Pancreas (tissue), 10 donors: ENCODE measurements at regions not wholly inside any gene's neighbourhood (a gene's known extent, or its start where the extent isn't known, plus 50 kb on each side); places are given as distances from the start of the nearest gene placed in this dataset.

Experiments
- ATAC-seq, 4 donors: fragments of 200-7000 bp; cut with Tn5 transposase; one replicate each; pipeline versions ENCODE4 v1.8.0 to v1.9.1; 2020; ENCODE audit warnings: mild to moderate bottlenecking in 4 of 4, moderate library complexity in 4 of 4
- DNase-seq, 6 donors: peaks; one replicate each; pipeline ENCODE4 v3.0.0-alpha.2; 2020
- FAIRE-seq: peaks from 2 replicates; lab custom pipeline; 2012; peaks lifted over from hg19 to GRCh38; lab: Jason Lieb, UNC
- H3K27ac ChIP-seq, 4 donors: fragments of 200-600 bp; sonication (generic); 1 replicate in 3 of 4; 2 replicates in 1 of 4; pipeline versions ENCODE4 v1.5.0 to v1.8.0; 2020
- H3K27me3 ChIP-seq, 4 donors: fragments of 200-600 bp; one replicate each; pipeline ENCODE4 v1.8.0; 2021
- H3K36me3 ChIP-seq, 3 donors: fragments of 200-600 bp; sonication (generic) in 1 of 3; one replicate each; pipeline versions ENCODE4 v1.5.0 to v1.8.0; 2020 to 2021
- H3K4me1 ChIP-seq, 3 donors: fragments of 200-600 bp; one replicate each; pipeline ENCODE4 v1.8.0; 2021
- H3K4me3 ChIP-seq, 4 donors: fragments of 200-600 bp; sonication (generic) in 2 of 4; one replicate each; pipeline versions ENCODE4 v1.5.0 to v1.8.0; 2020 to 2021
- H3K9me3 ChIP-seq, 4 donors: fragments of 200-600 bp; one replicate each; pipeline ENCODE4 v1.8.0; 2021
- CTCF ChIP-seq, 4 donors: fragments of 200-600 bp; sonication (generic) in 3 of 4; IDR thresholded peaks; one replicate each; pipeline versions ENCODE4 v1.5.0 to v1.8.0; 2021; ENCODE audit warnings: antibody characterized with exemption in 4 of 4
- WGBS, 2 donors: extraction: QIAGEN DNeasy Blood & Tissue Kit; methylation state at CpG; one replicate each; pipeline ENCODE4 v1.1.7; 2013; 5-methylcytosine and 5-hydroxymethylcytosine counted together
- intact Hi-C, 3 donors: fragments of 100-400 bp; cut with DNase I; formaldehyde crosslinking; loops; one replicate each; pipeline versions ENCODE4 v1.11.1 to v1.14.2; 2022
- donor health status: healthy with polysubstance abuse.
- donor health status: DM: no; HTN: no; CAD: no; lungs with moderate emphysema.
- donor health status: DM: no; HTN: no; CAD: no.
- donor health status: control.
- donor health status: control.
- donor health status: Bipolar disorder and iron deficiency.
- donor health status: DM: yes; HTN: yes; CAD: no.
- donor health status: DM: no; HTN: no; CAD: no.
- donor health status: DM: no; HTN: no; CAD: no.
- donor health status: DM: yes; HTN: yes; CAD: no.

GRCh38 chr11:112539741-112540140, 279.1 kb upstream of the PLET1 start:
- Histone ChIP-seq H3K36me3 (no peaks in the 10 kb centered on the region), H3K27me3 (no peaks in the 10 kb centered on the region), H3K27ac (no peak overlapping the region), H3K4me1 (no peaks in the 10 kb centered on the region), H3K4me3 (no peak overlapping the region), H3K9me3 (no peaks in the 10 kb centered on the region)
- 61 to 68% methylated on average over 6 of the region's 6 CpGs for WGBS, 2 donors
- TF ChIP-seq CTCF (IDR thresholded peaks at IDR 0.05) = no peak
- intact Hi-C loops = no loop called here
- DNase-seq (no peak), FAIRE-seq (no peak), ATAC-seq (no peak)

DNA sequence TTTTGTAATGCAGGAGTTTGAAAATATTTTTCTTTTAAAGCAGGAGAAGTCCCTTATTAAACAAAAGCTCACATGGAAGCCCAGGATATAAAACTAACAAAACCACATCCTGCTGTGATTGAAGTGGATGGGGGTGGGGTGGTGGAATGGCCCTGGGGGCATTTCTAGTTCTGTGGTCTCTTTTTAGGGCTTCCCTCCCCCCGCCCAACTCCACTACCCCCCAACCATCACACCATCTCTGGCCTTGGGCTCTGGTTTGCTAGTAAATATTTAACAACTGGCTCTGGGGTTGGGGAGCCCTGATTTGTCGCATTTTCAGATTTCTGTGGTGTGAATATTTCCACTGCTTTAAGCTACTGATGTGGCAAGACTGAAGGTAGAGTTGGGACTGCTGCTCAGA, 279.6 kb upstream of the PLET1 start:
- Histone ChIP-seq H3K27ac (no peak overlapping the region), H3K4me3 (no peak overlapping the region), H3K9me3 (no peaks in the 10 kb centered on the region), H3K36me3 (no peaks in the 10 kb centered on the region), H3K27me3 (no peaks in the 10 kb centered on the region), H3K4me1 (no peaks in the 10 kb centered on the region)
- TF ChIP-seq CTCF (IDR thresholded peaks at IDR 0.05) = no peak
- intact Hi-C loops = no loop called here
- DNase-seq (no peak), ATAC-seq (no peak), FAIRE-seq (no peak)
- WGBS, 2 donors = 40 to 58% methylated on average over 2 of the region's 2 CpGs

DNA sequence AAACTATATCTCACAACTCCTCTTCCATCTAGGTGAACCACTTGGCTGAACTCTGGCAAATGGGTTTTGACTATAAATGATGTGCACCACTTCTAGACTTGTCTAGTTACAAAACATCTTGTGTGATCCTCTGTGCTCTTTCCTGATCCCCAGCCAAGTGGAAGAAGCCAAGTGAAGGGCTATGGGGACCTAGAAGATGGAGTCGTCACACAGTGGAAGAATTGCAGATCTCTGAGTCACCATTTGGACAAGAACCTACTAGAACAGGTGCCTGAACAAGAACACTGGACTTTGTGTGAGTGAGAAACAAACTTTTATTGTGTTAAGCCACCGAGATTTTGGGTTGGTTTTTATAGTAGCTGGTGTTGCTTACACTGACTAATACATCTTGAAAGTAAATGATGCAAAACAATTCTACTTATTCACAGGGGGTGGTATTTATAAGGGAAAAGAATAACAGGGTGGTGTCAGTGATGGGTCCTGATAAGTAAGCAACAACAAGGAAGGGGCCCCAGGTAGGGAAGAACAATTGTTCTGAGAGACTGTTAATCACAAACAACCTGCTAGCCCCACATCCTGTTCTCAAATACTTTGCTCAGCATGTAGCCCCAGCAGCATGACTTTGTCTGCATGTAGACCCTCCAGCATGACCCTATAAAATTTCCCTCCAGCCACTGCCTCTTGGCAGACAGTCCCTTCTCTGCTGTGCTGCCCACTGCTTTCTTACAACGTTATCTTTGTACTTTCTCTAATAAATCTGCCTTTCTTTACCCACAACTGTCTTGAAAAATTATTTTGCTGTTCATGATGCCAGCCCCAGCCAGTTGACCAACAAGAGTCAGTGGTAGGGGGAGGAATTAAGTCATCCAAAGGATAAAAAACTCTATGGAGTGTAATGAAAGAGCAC, 280.7 kb upstream of the PLET1 start:
- H3K27ac ChIP-seq = no peak overlapping the region
- H3K9me3 ChIP-seq = no peaks in the 10 kb centered on the region
- WGBS, 2 donors = 53 to 65% methylated on average over 3 of the region's 3 CpGs
- intact Hi-C loops = no loop called here
- no peaks in the 10 kb centered on the region for H3K4me1 ChIP-seq
- H3K4me3 ChIP-seq = no peak overlapping the region
- TF ChIP-seq CTCF (IDR thresholded peaks at IDR 0.05) = no peak
- FAIRE-seq = no peak
- H3K36me3 ChIP-seq = no peaks in the 10 kb centered on the region
- DNase-seq = no peak
- no peak for ATAC-seq
- no peaks in the 10 kb centered on the region for H3K27me3 ChIP-seq

DNA sequence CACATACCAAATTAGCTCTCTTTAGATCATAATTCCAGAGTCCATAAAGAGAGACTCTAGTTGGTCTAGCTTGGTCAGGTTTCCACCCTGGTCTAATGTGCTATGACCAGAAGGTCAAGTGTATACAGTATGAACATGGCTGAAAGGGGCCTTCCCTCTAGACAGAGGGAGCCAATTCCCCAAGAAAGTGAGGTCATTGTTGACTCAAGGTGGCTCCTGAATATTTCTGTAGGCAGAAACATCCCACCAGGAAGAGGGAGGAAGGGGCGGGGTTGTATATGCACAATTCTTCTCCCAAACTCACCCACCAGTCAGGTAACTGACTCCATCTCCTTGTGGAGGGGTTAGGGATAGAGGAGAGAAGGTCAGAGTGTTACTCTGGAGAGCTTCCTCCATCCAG, 281.8 kb upstream of the PLET1 start:
- H3K27me3 ChIP-seq = no peaks in the 10 kb centered on the region
- H3K4me3 ChIP-seq = no peak overlapping the region
- no peaks in the 10 kb centered on the region for H3K36me3 ChIP-seq
- FAIRE-seq (no peak), DNase-seq (no peak), ATAC-seq (no peak)
- intact Hi-C loops = no loop called here
- WGBS, 2 donors = 81 to 90% methylated on average over 1 of the region's 1 CpG
- no peaks in the 10 kb centered on the region for H3K4me1 ChIP-seq
- no peak for TF ChIP-seq CTCF (IDR thresholded peaks at IDR 0.05)
- no peak overlapping the region for H3K27ac ChIP-seq
- no peaks in the 10 kb centered on the region for H3K9me3 ChIP-seq

DNA sequence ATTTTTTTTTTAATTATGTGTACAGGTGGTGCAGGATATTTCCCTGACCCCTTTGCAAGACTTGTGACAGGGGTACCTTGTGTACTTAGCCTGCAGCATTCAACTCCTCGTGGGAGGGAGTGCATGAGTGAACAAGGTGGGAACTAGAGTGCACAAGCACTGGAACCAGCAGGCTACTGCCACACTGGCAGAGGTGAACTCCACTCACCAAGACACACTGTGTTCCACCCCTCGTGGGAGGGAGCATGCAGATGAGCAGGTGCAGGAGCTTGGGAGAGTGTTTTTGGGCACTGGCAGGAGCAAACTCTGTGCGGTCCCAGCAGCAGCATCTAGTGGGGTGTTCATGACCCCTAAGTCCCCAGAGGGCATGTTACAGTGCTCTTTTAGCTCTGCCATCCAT, 282.7 kb upstream of the PLET1 start:
- intact Hi-C loops = no loop called here
- H3K4me3 ChIP-seq = no peak overlapping the region
- FAIRE-seq (no peak), DNase-seq (no peak), ATAC-seq (no peak)
- H3K4me1 ChIP-seq = no peaks in the 10 kb centered on the region
- no peak for TF ChIP-seq CTCF (IDR thresholded peaks at IDR 0.05)
- WGBS, 2 donors = 60 to 64% methylated on average over 3 of the region's 3 CpGs
- no peak overlapping the region for H3K27ac ChIP-seq
- no peaks in the 10 kb centered on the region for H3K9me3 ChIP-seq
- H3K36me3 ChIP-seq = no peaks in the 10 kb centered on the region
- no peaks in the 10 kb centered on the region for H3K27me3 ChIP-seq
